Bone marrow (tissue), 2 donors: ENCODE measurements at regions not wholly inside any gene's neighbourhood (a gene's known extent, or its start where the extent isn't known, plus 50 kb on each side); places are given as distances from the start of the nearest gene placed in this dataset.
"Not testable (repeated sequence)": the region's sequence is repeated elsewhere in the genome, so short reads cannot be mapped to it uniquely, and the experiment has no call there.

Source experiments
- DNase-seq, 2 donors: peaks; one replicate each; lab custom pipeline; 2025; lab: John Stamatoyannopoulos, UW

- no peak for DNase-seq
Measured at GRCh38 chr18:30929718-30930117, 112.8 kb downstream of the DSC3 start.

- DNase-seq, result no peak
Measured at GRCh38 chr18:30929065-30929464, 113.5 kb downstream of the DSC3 start.

- DNase-seq, result no peak
Measured at GRCh38 chr18:30927517-30928075, 114.9 kb downstream of the DSC3 start.

- no peak for DNase-seq
Measured at GRCh38 chr18:30927042-30927441, 115.5 kb downstream of the DSC3 start.

DNA sequence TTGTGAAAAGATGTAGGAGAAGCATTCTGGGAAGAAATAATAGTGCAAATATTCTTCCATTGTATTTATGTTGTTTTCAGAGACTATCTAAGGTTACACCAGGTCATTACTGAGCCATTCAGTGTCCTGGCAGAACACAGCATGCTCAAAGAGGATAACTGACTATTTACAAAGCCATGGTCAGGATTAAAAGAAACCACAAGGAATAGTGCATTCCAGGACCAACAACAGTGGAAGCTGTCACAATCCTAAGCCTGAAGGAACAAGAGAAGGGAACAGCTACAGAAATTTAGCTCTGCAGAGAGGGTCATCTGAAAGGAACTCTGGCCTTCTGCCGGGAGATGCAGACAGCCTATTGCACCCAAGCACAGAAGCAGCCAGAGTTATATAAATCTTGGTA, 116.7 kb downstream of the DSC3 start:
- DNase-seq, result no peak

GRCh38 chr18:30920757-30921156, 121.8 kb downstream of the DSC3 start:
- DNase-seq, result no peak

- no peak for DNase-seq
Measured at GRCh38 chr18:30920351-30920750, 122.2 kb downstream of the DSC3 start.

DNA sequence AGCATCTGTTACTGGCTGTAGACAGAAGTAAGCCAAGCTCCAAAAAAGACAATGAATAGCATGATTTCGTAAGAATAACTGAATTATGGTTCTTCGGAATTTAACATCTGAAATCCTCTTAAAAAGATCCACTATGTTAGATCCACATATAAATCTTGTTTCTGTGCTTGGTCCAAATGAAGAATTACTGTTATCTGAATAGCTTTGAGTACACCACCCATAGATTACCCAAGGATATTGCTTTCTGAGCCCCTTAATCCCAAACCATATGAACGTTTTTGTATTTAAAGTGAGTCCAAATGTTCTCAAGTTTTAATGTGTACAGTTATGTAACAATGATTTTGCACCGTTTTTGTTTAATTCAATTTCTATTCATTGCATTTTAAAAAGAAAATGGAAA, 124.9 kb downstream of the DSC3 start:
- DNase-seq, result no peak

DNA sequence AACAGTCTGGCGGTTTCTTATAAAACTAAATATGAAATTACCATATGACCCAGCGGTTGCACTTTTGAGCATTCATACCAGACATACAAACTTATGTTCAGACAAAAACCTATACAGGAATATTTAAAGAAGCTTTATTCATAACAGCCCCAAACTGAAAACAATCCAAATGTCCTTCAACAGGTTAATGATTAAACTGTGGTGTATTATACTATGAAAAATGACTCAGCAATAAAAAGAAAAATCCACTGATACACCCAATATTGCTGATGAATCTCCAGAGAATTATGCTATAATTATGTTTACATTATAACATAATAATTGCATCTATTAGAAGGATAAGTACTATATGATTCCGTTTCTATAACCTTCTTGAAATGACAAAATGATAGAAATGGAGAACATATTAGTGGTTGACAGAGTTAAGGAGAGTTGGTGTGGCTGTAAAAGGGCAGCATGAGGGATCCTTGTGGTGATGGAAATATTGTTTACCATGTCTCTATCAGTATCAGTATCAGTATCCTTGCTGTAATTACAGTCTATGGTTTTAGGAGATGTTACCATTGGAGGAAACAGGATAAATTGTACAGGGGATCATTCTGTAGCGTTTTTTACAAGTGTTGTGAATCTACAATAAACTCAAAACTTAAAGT, 127.1 kb downstream of the DSC3 start:
- DNase-seq, result no peak

DNA sequence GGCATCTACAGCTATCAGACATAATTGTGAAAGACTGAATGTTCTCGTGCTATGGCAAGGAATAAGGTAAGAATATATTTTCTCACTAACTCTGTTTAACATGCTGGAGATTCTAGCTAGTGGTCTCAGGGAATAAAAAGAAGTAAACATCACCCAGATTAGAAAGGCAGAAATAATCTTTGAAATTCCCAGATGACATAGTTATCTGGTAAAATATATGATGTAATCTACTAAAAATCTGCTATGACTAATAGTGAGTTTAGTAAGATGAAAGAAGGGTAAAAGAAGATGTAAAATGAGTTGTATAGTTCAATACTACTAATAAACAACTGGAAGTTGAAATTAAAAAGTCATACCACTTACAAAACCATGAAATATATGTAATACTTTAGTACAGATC, 134.2 kb downstream of the DSC3 start:
- no peak for DNase-seq

GRCh38 chr18:30903566-30903965, 139.0 kb downstream of the DSC3 start:
- no peak for DNase-seq

DNA sequence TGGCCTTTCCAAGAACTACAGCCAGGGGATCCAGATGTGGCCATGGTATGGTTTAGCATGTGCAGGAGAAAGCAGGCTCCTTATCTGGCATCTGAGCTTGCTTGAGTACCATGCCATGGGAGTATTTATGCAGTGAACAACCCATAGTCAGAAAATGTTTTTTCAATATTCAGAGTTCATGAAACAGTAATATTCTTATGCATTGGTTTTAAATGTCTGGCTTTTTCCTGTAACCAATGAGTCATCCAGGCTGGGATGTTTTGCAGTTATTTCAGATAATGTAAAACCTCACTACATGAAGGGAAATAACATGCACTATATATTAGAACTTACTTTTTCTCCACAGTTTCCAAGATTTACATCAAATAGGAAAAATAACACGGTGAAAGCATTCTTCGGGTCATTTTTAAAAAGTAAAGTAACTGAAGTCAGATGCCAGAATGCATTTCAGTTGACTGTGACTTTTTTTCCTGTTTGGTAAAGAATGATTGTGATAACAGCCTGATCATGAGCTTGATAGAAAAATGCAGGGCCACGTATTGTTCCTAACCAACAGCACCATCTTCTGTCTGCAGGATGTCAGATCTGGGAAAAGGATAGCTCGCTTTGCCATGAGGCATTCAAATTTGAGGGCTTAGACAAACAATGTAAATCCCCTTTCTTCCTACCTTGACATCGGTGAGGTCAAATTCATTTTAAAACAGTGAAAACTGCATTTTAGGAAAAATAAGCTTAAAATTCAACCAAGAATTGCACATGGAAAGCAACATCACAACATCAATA, 152.8 kb downstream of the DSC3 start:
- DNase-seq, result no peak

- DNase-seq, result no peak
Measured at GRCh38 chr18:30888344-30888743, 154.2 kb downstream of the DSC3 start.

DNA sequence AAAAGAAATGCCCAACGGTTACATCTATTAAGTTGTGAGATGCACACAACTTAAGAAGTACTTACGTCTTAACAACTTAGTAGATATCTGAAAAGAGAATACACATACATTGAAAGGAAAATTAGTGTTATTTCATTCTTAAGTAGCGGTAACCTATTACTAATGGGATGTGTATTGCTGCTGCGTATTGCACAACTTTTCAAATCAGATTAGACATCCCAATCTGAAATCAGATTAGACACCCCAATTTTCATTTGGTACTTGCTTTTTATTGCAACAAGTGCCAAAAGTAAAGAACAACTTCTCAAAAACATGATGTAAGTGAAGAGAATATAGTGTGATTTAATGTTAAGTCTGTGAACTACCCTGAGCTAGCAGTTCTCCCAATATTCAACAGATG, 155.5 kb downstream of the DSC3 start:
- no peak for DNase-seq

DNA sequence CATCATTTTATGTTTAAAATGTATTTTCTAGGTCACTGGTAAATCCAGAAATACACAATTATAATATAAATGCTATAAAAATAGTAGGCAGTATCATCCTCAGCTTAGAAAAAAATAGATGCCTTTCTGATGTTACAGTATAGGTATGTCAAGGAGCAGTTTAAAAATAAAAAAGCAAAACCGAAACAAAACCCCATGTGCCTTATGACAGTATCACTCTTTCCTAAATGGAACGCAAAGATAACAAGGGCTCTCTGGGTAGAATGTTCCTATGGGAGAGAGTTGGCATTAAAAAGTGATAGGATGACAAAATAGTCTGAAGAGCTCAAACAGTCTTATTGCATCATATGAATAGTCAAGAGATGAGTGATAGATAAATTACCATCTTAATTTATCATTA, 172.1 kb downstream of the DSC3 start:
- no peak for DNase-seq

- no peak for DNase-seq
Measured at GRCh38 chr18:30862900-30863299, 179.6 kb downstream of the DSC3 start.

- no peak for DNase-seq
Measured at GRCh38 chr18:30860741-30861140, 181.8 kb downstream of the DSC3 start.

- DNase-seq, result no peak
Measured at GRCh38 chr18:30859036-30859435, 183.5 kb downstream of the DSC3 start.

GRCh38 chr18:30858560-30858959, 184.0 kb downstream of the DSC3 start:
- DNase-seq, result no peak

GRCh38 chr18:30855762-30856161, 186.8 kb downstream of the DSC3 start:
- DNase-seq, result no peak

DNA sequence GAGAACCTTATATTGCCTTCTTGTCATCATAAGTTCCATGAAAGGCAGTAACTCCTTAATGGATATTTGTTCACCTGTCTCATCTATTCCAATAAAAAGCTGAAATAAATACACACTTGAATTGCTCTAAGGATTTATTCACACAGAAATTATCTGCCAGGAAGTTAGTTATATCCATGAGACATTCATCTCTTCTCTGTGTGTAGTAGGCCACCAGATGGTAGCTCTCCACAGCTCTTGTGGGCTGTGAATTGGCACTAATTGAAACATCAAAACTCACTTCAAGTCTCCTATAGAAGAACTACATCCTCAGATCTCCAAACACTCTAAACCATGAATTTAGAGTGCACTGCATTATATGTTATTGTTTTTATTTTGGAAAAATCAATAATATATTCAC, 189.6 kb downstream of the DSC3 start:
- no peak for DNase-seq

- no peak for DNase-seq
Measured at GRCh38 chr18:30852541-30852940, 190.0 kb downstream of the DSC3 start.

DNA sequence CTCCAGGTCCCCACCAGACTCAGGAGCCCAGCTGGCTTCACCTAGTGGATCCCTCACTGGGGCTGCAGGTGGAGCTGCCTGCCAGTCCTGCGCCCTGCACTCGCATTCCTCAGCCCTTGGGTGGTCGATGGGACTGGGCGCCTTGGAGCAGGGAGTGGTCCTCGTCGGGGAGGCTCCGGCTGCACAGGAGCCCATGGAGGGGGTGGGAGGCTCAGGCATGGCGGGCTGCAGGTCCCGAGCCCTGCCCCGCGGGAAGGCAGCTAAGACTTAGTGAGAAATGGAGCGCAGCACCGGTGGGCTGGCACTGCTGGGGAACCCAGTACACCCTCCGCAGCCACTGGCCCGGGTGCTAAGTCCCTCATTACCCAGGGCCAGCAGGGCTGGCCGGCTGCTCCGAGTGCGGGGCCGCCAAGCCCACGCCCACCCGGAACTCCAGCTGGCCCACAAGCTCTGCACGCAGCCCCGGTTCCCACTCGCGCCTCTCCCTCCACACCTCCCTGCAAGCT, 203.4 kb downstream of the DSC3 start:
- DNase-seq, result not testable (repeated sequence)
